Panc1 (cell line): ENCODE measurements at regions not wholly inside any gene's neighbourhood (a gene's known extent, or its start where the extent isn't known, plus 50 kb on each side); places are given as distances from the start of the nearest gene placed in this dataset.

ENCODE experiments used
- ATAC-seq: fragments of 200-7000 bp; cut with Tn5 transposase; 2 replicates; pipeline ENCODE4 v1.9.1; 2020; ENCODE audit warnings: mild to moderate bottlenecking, moderate library complexity
- BruUV-seq: library from RNA; stranded (reverse); fragments of 400-500 nt; replicated peaks from 2 replicates; lab custom pipeline; 2021; lab: Mats Ljungman, UMichigan
- CTCF ChIA-PET: fragments of 300-600 bp; sonication (Branson Sonifier 250); formaldehyde crosslinking; loops from one replicate; lab custom pipeline; 2022; ENCODE audit warnings: antibody characterized with exemption; lab: Charles Lee
- POLR2A ChIA-PET: fragments of 300-600 bp; sonication (Branson Sonifier 250); formaldehyde crosslinking; loops from one replicate; lab custom pipeline; 2022; ENCODE audit warnings: antibody characterized with exemption; lab: Charles Lee
- DNase-seq: peaks from one replicate; pipeline ENCODE4 v3.0.0-alpha.2; 2010; ENCODE audit warnings: low read depth, low spot score
- H3K27ac ChIP-seq: 2 replicates; pipeline ENCODE4 v1.5.1; 2011; ENCODE audit warnings: mild to moderate bottlenecking, low read length, inconsistent platforms
- H3K27me3 ChIP-seq: fragments of 200-500 bp; sonication (Bioruptor generic); 2 replicates; pipeline ENCODE4 v1.6.0; 2014; ENCODE audit warnings: low read length, inconsistent platforms; ENCODE audit not compliant: control insufficient read depth, insufficient read depth
- H3K36me3 ChIP-seq: fragments of 200-500 bp; sonication (Bioruptor generic); 2 replicates; pipeline ENCODE4 v1.5.1; 2014; ENCODE audit warnings: inconsistent platforms, mild to moderate bottlenecking, low read length, moderate library complexity; ENCODE audit not compliant: control insufficient read depth, insufficient read depth
- H3K4me1 ChIP-seq: 2 replicates; pipeline ENCODE4 v1.5.1; 2011; ENCODE audit warnings: inconsistent platforms, mild to moderate bottlenecking, low read length, moderate library complexity; ENCODE audit not compliant: control insufficient read depth, insufficient read depth
- H3K4me3 ChIP-seq, 2 experiments: 2 replicates each; pipeline ENCODE4 v1.5.1; 2011 to 2012; ENCODE audit warnings: low read depth in 2 of 2, low read length in 2 of 2, mild to moderate bottlenecking in 2 of 2, inconsistent platforms in 1 of 2, moderate library complexity in 1 of 2
- H3K9me3 ChIP-seq: fragments of 200-500 bp; sonication (Bioruptor generic); 2 replicates; pipeline ENCODE4 v1.5.1; 2014; ENCODE audit warnings: low read depth, mild to moderate bottlenecking, inconsistent platforms, low read length, moderate library complexity; ENCODE audit not compliant: control insufficient read depth, insufficient read depth
- CTCF ChIP-seq: fragments of 450-650 bp; IDR thresholded peaks from 2 replicates; pipeline ENCODE4 v1.5.1; 2017; ENCODE audit warnings: mild to moderate bottlenecking
- POLR2AphosphoS5 ChIP-seq: IDR thresholded peaks from 2 replicates; pipeline ENCODE4 v1.6.1; 2012; ENCODE audit warnings: mild to moderate bottlenecking, low read depth, low read length, moderate library complexity
- REST ChIP-seq, 2 experiments: IDR thresholded peaks; 2 replicates each; pipeline ENCODE4 v1.6.1; 2011 to 2012; ENCODE audit warnings: low read depth in 2 of 2, control low read depth in 1 of 2, low read length in 1 of 2, mild to moderate bottlenecking in 1 of 2, moderate library complexity in 1 of 2; ENCODE audit not compliant: insufficient read depth in 1 of 2
- SIN3A ChIP-seq: IDR thresholded peaks from 2 replicates; pipeline ENCODE4 v1.6.1; 2012; ENCODE audit warnings: low read depth, mild to moderate bottlenecking, low read length, moderate library complexity, borderline replicate concordance; ENCODE audit not compliant: insufficient read depth
- TCF7L2 ChIP-seq: IDR thresholded peaks from 2 replicates; pipeline ENCODE4 v1.6.1; 2011; ENCODE audit warnings: mild to moderate bottlenecking, low read depth, low read length, inconsistent platforms
- in situ Hi-C: cut with HindIII; loops from 2 replicates; pipeline ENCODE4 v1.10.0; 2016; ENCODE audit warnings: low sequenced_read_pairs, low pct_unique_long_range_greater_than_20kb
- intact Hi-C: fragments of 100-400 bp; cut with micrococcal nuclease; formaldehyde crosslinking; loops from one replicate; pipeline ENCODE4 v1.10.0; 2022; ENCODE audit not compliant: unreplicated experiment

- no peak overlapping the region for H3K27ac ChIP-seq
- no peak for TF ChIP-seq TCF7L2
- no peak for TF ChIP-seq POLR2AphosphoS5
- no peak for TF ChIP-seq SIN3A
- TF ChIP-seq REST (IDR thresholded peaks at IDR 0.05; ENCODE audit: insufficient read depth in 1 of 2, low read depth in 2 of 2, low read length in 1 of 2), result no peak
- no peak for TF ChIP-seq CTCF
- no peak for ATAC-seq
- CTCF ChIA-PET, result no interaction called here
- POLR2A ChIA-PET, result interaction anchor here (0.6 kb wide), 2 partner anchors 75 to 118 kb away, joined by 3 to 7 read pairs; no protein-coding TSS in a partner anchor
- no peak for DNase-seq
- no TSS peak for BruUV-seq
- peaks cover 24% of the 10 kb centered on the region for H3K4me1 ChIP-seq
- H3K4me3 ChIP-seq, result no peak overlapping the region
- intact Hi-C loops, result no loop called here
- H3K27me3 ChIP-seq, result no peaks in the 10 kb centered on the region
- in situ Hi-C loops, result no loop called here
- H3K9me3 ChIP-seq, result no peaks in the 10 kb centered on the region; the same call in 1 of the 2 replicates
- H3K36me3 ChIP-seq, result no peaks in the 10 kb centered on the region
Observed at GRCh38 chr9:21653589-21653988, 148.8 kb upstream of the MTAP start.

GRCh38 chr9:21656776-21657674 lies 145.4 kb upstream of the MTAP start:
- POLR2A ChIA-PET, result no interaction called here
- Histone ChIP-seq H3K27me3 (no peaks in the 10 kb centered on the region), H3K27ac (peak overlapping the region; percentile 86), H3K4me1 (peaks cover 34% of the 10 kb centered on the region), H3K9me3 (peaks cover 10% of the 10 kb centered on the region; the same call in 1 of the 2 replicates), H3K4me3 (no peak overlapping the region), H3K36me3 (no peaks in the 10 kb centered on the region)
- no TSS peak for BruUV-seq
- intact Hi-C loops, result no loop called here
- ATAC-seq, result peak; percentile 51
- no peak for DNase-seq
- TF ChIP-seq TCF7L2 (no peak), SIN3A (no peak), CTCF (no peak), REST (IDR thresholded peaks at IDR 0.05; ENCODE audit: insufficient read depth in 1 of 2, low read depth in 2 of 2, low read length in 1 of 2) (no peak), POLR2AphosphoS5 (no peak)
- CTCF ChIA-PET, result no interaction called here
- in situ Hi-C loops, result no loop called here
